NCI-H510A (cell line): ENCODE measurements at regions not wholly inside any gene's neighbourhood (a gene's known extent, or its start where the extent isn't known, plus 50 kb on each side); places are given as distances from the start of the nearest gene placed in this dataset.
"Not testable (repeated sequence)": the region's sequence is repeated elsewhere in the genome, so short reads cannot be mapped to it uniquely, and the experiment has no call there.

Experiments used
- DNase-seq: peaks from one replicate; lab custom pipeline; 2025; lab: John Stamatoyannopoulos, UW

DNA sequence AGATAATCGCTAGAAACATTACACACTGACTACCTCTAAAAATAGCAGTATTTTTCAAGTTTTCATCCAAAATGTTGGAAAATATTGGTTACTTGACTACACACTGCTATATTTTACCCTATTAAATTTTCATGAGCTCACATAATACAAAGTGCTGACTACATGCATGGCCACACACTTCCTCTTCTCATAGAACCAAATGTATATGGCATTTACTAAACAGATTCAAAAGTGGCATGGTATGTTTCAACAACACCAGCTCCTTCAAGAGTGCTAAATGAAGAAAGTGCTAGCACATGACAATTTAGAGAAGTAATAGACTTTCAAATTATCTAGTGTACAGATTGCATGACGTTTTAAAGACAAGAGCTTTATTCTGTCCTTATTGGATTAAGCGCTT, 780.4 kb upstream of the SLITRK6 start:
- DNase-seq = no peak

- no peak for DNase-seq
These were observed 782.5 kb upstream of the SLITRK6 start for GRCh38 chr13:86581706-86582105.

- DNase-seq = no peak
These were observed 785.1 kb upstream of the SLITRK6 start for GRCh38 chr13:86584301-86584700.

DNA sequence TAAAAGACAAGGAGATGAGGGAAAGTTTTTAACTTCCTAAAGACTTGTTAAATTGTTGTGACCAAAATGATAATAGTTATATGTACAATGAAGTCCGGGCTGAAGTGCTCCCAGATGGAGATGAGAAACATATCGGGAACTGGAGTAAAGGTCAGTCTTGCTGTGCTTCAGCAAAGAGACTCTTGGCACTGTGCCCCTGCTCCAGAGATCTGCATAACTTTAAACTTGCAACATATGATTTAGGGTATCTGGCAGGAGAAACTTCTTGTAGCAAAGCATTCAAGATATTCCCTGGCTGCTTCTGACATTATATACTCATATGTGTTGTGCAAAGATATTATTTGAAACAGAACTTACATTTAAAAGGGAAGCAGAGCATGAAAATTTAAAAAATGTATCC, 786.6 kb upstream of the SLITRK6 start:
- no peak for DNase-seq

GRCh38 chr13:86591862-86592261, 792.6 kb upstream of the SLITRK6 start:
- no peak for DNase-seq

DNA sequence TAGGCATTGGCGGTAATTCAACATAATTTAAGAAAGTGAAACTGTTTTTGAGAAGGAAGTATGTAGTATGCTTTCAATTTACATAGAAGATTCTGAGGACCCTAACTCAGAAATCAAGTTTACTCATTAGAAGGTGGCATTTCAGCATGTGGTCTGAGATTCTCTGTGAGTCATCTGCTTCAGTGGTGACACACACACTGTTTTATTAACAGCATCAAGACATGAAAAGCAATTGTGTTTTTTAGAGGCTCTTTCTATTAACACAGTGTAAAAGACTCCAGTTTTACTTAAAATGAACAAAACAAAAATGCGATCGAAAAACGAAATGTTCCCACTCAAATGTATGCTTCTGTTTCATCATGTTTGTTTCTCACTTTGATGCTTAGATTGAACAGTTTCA, 802.1 kb upstream of the SLITRK6 start:
- no peak for DNase-seq

DNA sequence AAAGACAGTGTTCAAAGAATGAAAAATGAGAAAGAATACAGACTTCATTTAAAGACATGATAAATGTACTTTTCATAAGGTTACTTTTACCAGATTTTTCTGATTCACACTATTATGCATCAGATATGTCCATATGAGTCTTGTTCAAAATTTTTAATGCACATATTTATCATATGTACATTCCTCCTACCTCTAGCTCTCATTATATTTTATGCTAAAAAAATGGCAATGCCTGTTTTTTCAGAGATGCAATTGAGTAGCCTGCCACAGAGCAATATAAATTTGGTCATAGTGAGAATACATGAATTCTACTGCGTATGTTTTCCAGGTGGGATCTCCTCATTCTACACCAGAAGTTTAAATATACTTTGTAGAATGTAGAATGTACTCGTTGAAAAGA, 807.0 kb upstream of the SLITRK6 start:
- no peak for DNase-seq

DNA sequence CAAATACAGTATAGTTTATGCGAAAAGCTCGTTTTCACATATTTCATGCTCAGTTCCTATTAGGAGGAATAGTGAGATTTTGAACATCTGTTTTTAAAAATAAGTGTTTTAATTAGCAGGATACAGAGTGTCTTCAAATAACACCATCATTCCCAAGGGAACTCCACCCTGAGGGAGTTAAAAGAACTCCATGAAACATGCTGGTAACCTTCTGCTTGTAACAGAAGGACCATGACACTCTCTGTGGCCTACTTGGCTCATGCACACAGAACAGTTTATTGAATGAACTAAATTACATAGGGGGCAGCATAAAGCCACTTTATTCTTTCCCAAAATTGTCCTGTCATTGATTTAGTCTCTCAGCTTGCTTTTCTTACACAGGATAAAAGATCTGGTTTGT, 809.5 kb upstream of the SLITRK6 start:
- no peak for DNase-seq

DNA sequence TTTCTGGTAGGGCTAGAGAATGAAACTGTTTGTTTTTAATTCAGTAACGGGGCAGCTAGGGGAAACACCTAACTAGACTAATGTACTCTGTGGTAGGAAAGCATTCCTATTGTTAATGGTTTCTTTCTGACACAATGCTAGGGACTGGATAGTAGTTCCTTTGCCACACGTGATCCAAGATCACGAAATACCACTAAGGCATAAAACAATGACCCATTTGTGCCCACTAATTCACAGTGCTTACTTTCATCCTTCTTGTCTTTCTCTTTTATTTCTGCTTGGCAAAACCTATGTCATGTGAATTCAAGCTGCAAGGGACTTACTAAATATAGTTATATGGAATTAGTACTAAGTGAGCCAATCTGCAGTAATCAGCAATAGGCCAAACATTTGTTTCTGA, 834.1 kb upstream of the SLITRK6 start:
- DNase-seq = no peak

DNA sequence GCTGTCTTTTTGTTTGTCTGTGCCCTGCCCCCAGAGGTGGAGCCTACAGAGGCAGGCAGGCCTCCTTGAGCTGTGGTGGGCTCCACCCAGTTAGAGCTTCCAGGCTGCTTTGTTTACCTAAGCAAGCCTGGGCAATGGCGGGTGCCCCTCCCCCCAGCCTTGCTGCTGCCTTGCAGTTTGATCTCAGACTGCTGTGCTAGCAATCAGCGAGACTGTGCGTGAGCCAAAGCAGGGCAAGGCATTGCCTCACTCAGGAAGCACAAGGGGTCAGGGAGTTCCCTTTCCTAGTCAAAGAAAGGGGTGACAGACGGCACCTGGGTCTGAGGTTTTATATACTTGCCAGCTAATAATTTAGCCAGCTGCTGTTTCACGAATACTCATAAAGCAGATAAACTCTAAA, 852.0 kb upstream of the SLITRK6 start:
- DNase-seq = not testable (repeated sequence)

- DNase-seq = no peak
These were observed 853.8 kb upstream of the SLITRK6 start for GRCh38 chr13:86653009-86653408.

DNA sequence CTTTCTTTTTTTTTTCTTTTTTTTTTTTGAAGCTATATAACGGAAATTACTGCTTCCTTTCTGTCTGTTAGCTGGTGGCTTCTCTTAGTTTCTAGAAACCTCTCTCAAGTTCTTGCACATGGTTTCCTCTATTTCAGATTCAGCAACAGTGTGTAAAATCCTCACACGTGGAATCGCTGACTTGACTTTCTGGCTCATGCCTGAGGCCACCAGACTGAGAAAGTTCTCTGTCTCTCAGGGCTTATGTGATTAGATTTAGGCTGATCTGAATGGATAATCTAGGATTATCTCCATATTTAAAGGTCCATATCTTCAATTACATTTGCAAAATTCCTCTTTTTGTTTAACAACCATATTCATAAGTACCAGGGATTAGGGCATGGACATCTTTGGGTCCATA, 856.3 kb upstream of the SLITRK6 start:
- no peak for DNase-seq

GRCh38 chr13:86660090-86660489, 860.9 kb upstream of the SLITRK6 start:
- no peak for DNase-seq

DNA sequence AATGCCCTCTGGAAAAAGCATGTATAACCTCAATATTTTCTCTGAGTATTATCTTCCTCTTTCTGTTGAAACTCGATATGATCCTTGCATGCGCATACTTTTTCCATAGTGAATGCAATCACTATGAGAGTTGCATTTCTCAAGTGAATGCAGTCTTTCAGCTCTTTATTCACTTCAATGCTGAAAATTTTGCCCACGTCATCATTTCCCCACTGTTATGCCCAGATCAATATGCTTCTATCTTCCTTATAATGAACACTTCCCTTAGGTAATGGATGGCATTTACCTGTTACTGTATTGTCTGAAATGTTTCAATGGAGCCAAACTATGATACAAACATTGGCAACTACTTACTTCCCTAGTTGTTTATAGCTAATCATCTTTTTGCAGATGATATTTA, 866.6 kb upstream of the SLITRK6 start:
- no peak for DNase-seq

- no peak for DNase-seq
These were observed 874.8 kb upstream of the SLITRK6 start for GRCh38 chr13:86673931-86674431.

- DNase-seq = no peak
These were observed 882.0 kb upstream of the SLITRK6 start for GRCh38 chr13:86681223-86681622.

GRCh38 chr13:86684402-86684801, 885.2 kb upstream of the SLITRK6 start:
- no peak for DNase-seq

DNA sequence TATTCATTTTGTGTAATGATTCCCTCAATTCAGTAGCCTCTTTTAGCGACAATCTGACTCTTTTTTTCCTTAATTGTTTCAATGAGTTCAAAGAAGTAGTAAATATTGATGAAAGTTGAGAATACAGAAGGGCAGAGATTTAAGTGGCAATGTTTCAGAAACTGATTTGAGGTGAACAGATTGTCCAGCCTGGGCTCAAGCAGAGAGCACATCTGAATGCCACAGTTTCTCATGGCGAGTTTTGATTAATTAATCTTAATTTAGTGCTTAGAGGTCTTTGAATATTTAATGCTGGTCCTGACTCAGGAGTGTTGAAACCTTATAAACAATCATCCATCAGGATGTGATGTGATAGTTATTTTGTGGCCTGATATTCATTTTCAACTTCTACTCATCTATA, 890.7 kb upstream of the SLITRK6 start:
- DNase-seq = no peak

GRCh38 chr13:86692291-86692690, 893.1 kb upstream of the SLITRK6 start:
- no peak for DNase-seq

DNA sequence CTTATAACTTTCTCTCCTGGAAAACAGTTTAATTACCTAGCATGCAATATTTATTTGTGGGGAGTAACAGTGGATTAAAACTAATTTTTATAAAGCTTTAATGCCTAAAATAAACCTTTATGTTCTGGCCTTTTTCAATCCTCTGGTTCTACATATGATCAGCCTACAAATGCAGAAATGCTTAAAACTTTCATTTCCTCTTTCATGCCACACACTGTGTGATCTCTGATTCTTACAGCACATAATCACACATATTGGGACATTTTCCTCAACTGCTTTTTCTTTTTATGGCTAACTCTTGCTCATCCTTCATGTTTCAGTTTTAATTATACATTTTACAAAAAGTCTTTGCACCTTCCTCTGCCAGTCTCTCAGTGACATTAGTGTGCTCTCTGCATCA, 910.8 kb upstream of the SLITRK6 start:
- no peak for DNase-seq

DNA sequence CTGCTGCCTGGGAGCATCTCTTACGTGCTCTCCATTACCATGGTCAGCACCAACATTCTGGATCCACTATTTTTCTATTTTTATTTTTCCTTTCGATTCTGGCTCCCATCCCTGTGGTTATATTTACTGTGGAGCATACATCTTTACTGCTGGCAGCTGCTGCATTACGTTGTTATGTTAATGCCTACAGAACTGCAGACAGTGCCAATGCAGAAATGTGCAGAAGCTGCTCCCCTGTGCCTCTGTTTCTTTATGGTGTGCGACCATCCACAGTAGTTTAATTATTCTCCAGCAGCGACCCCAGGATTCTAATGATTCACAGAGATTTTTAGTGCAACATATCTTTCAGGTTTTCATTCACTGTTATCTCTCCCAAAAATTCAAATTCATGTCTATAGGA, 911.7 kb upstream of the SLITRK6 start:
- DNase-seq = no peak

DNA sequence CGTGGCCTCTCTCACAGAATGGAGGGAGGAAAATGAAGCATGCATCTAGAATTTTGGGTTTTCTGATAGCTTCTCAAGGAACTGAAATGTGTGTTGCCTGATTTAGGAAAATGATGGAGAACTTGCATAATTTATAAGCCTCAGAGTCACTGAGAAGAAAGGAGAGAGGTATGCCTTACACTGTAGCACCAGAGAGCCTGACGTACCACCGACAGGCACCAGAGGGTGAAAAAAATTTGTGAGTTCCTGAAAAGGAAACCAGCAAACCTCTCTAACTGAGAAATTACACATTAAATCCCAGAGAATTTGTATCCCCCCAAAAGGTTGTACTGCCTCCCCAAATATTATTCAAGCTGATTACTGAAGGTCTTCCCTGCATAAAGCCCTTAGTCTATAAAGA, 915.3 kb upstream of the SLITRK6 start:
- no peak for DNase-seq

GRCh38 chr13:86725105-86725504, 925.9 kb upstream of the SLITRK6 start:
- no peak for DNase-seq

DNA sequence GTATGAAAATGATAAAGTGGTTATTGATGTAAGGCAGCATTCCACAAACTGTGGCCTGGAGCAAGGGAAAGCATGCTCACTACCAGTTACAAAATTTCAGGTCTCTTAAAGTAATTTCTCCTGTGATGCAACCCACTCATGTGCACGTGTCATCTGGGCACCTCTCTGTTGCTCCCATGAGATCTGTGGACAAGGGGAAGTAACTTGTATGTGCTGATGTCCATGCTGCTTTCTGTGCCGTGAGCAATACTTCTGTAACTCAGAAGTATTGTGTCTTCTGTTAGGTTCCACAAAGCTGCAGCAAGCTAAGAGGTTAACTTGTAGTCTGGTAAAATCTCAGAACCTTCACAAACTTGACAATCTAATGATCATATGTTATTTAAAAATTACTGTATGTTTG, 930.0 kb upstream of the SLITRK6 start:
- no peak for DNase-seq

DNA sequence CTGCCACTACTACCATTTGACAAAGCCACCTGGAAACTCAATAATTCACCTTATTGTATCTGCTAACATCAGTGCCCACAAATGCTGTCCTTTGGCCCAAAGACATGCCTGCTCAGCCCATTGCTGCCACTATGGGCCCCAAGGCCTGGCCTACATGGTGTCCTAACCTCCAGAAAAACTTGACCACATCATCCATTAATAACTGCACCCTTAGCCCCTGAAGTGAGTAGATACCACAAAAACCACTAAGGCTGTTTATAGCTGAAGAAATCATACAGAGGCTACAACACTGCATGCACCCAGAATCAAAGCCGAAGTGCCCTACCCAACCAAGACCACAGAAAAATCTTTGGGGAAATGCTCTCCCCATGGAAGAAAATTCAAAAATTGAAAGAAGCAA, 932.8 kb upstream of the SLITRK6 start:
- DNase-seq = no peak
